Breast epithelium (tissue), 3 donors: ENCODE measurements at regions not wholly inside any gene's neighbourhood (a gene's known extent, or its start where the extent isn't known, plus 50 kb on each side); places are given as distances from the start of the nearest gene placed in this dataset.

Experiments
- POLR2A ChIP-seq: fragments of 450-650 bp; IDR thresholded peaks from one replicate; pipeline ENCODE4 v1.6.1; 2016; ENCODE audit warnings: antibody characterized with exemption, mild to moderate bottlenecking, moderate library complexity
- POLR2AphosphoS5 ChIP-seq, 3 donors: sonication (generic); formaldehyde crosslinking; IDR thresholded peaks; one replicate each; pipeline ENCODE4 v1.6.1; 2017; ENCODE audit warnings: antibody characterized with exemption in 3 of 3
- TF ChIP-seq, protein P1 (sequence below), 3 donors: fragments of 450-650 bp; IDR thresholded peaks; one replicate each; pipeline ENCODE4 v1.5.1; 2016 to 2017; ENCODE audit warnings: antibody characterized with exemption in 3 of 3, mild to moderate bottlenecking in 3 of 3, moderate library complexity in 3 of 3

- TF ChIP-seq, protein P1, sequence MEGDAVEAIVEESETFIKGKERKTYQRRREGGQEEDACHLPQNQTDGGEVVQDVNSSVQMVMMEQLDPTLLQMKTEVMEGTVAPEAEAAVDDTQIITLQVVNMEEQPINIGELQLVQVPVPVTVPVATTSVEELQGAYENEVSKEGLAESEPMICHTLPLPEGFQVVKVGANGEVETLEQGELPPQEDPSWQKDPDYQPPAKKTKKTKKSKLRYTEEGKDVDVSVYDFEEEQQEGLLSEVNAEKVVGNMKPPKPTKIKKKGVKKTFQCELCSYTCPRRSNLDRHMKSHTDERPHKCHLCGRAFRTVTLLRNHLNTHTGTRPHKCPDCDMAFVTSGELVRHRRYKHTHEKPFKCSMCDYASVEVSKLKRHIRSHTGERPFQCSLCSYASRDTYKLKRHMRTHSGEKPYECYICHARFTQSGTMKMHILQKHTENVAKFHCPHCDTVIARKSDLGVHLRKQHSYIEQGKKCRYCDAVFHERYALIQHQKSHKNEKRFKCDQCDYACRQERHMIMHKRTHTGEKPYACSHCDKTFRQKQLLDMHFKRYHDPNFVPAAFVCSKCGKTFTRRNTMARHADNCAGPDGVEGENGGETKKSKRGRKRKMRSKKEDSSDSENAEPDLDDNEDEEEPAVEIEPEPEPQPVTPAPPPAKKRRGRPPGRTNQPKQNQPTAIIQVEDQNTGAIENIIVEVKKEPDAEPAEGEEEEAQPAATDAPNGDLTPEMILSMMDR (IDR thresholded peaks at IDR 0.05) = no peak
- TF ChIP-seq POLR2A (no peak), POLR2AphosphoS5 (IDR thresholded peaks at IDR 0.05) (no peak)
Measured at GRCh38 chr1:245070836-245071615, 83.8 kb upstream of the KIF26B start.
